DND-41 (cell line): ENCODE measurements at regions not wholly inside any gene's neighbourhood (a gene's known extent, or its start where the extent isn't known, plus 50 kb on each side); places are given as distances from the start of the nearest gene placed in this dataset.

Experiments used
- CTCF ChIP-seq: IDR thresholded peaks from 2 replicates; pipeline ENCODE4 v1.5.1; 2012; ENCODE audit warnings: borderline replicate concordance, low read length, moderate library complexity, mild to moderate bottlenecking; ENCODE audit not compliant: poor library complexity, severe bottlenecking; ENCODE audit errors: extremely low read depth
- EZH2 ChIP-seq: IDR thresholded peaks from 3 replicates; pipeline ENCODE4 v1.6.1; 2012; ENCODE audit warnings: borderline replicate concordance, low read depth, mild to moderate bottlenecking, moderate library complexity, low read length, inconsistent platforms; ENCODE audit not compliant: severe bottlenecking

- TF ChIP-seq EZH2 (no peak), CTCF (no peak)
Observed at GRCh38 chr9:111106202-111106601, 67.9 kb upstream of the LPAR1 start.
